ENCODE measurements at regions not wholly inside any gene's neighbourhood (a gene's known extent, or its start where the extent isn't known, plus 50 kb on each side); places are given as distances from the start of the nearest gene placed in this dataset.

- Histone ChIP-seq H3K27me3 (ENCODE audit: control insufficient read depth in 3 of 3, insufficient read depth in 3 of 3, low read length in 3 of 3) (no peaks in the 10 kb centered on the region), H3K27ac (ENCODE audit: low read depth, low read length) (no peak overlapping the region), H3K4me1 (ENCODE audit: control insufficient read depth in 3 of 3, insufficient read depth in 3 of 3, low read length in 3 of 3) (no peaks in the 10 kb centered on the region), H3K9me3 (ENCODE audit: control insufficient read depth in 3 of 3, low read length in 3 of 3) (peaks cover 0 to 3% (median 0%) of the 10 kb centered on the region in 3 donors), H3K36me3 (ENCODE audit: control insufficient read depth in 3 of 3, insufficient read depth in 3 of 3, low read length in 3 of 3) (no peaks in the 10 kb centered on the region), H3K4me3 (ENCODE audit: low read length in 3 of 3) (no peak overlapping the region), H3K9ac (ENCODE audit: low read depth in 1 of 3, low read length in 3 of 3) (no peak overlapping the region)
These were observed 442.4 kb upstream of the SGCG start for GRCh38 chr13:22738357-22738756.

DNA sequence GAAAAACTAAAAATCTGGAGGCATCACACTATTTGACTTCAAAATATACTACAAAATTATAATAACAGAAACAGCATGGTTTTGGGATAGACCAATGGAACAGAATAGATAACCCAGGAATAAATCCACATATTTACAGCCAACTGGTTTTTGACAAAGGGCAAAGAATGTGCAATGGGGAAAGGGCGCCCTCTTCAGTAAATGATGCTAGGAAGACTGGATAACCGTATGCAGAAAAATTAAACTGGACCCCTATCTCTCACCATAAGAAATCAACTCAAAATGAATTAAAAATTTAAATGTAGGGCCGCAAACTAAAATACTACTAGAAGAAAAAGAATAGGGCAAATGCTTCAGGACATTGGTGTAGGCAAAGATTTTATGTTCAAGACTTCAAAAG lies 440.5 kb upstream of the SGCG start:
- no peaks in the 10 kb centered on the region for H3K27me3 ChIP-seq (ENCODE audit: control insufficient read depth in 3 of 3, insufficient read depth in 3 of 3, low read length in 3 of 3)
- peaks cover 0 to 3% (median 0%) of the 10 kb centered on the region in 3 donors for H3K9me3 ChIP-seq (ENCODE audit: control insufficient read depth in 3 of 3, low read length in 3 of 3)
- no peak overlapping the region for H3K27ac ChIP-seq (ENCODE audit: low read depth, low read length)
- no peak overlapping the region for H3K9ac ChIP-seq (ENCODE audit: low read depth in 1 of 3, low read length in 3 of 3)
- no peaks in the 10 kb centered on the region for H3K4me1 ChIP-seq (ENCODE audit: control insufficient read depth in 3 of 3, insufficient read depth in 3 of 3, low read length in 3 of 3)
- H3K36me3 ChIP-seq (ENCODE audit: control insufficient read depth in 3 of 3, insufficient read depth in 3 of 3, low read length in 3 of 3), result no peaks in the 10 kb centered on the region
- no peak overlapping the region for H3K4me3 ChIP-seq (ENCODE audit: low read length in 3 of 3)

- Histone ChIP-seq H3K27ac (ENCODE audit: low read depth, low read length) (no peak overlapping the region), H3K4me1 (ENCODE audit: control insufficient read depth in 3 of 3, insufficient read depth in 3 of 3, low read length in 3 of 3) (no peaks in the 10 kb centered on the region), H3K36me3 (ENCODE audit: control insufficient read depth in 3 of 3, insufficient read depth in 3 of 3, low read length in 3 of 3) (no peaks in the 10 kb centered on the region), H3K27me3 (ENCODE audit: control insufficient read depth in 3 of 3, insufficient read depth in 3 of 3, low read length in 3 of 3) (no peaks in the 10 kb centered on the region), H3K9me3 (ENCODE audit: control insufficient read depth in 3 of 3, low read length in 3 of 3) (peaks cover 0 to 3% (median 0%) of the 10 kb centered on the region in 3 donors), H3K4me3 (ENCODE audit: low read length in 3 of 3) (no peak overlapping the region), H3K9ac (ENCODE audit: low read depth in 1 of 3, low read length in 3 of 3) (no peak overlapping the region)
These were observed 435.9 kb upstream of the SGCG start for GRCh38 chr13:22744688-22745452.

- no peak overlapping the region for H3K27ac ChIP-seq (ENCODE audit: low read depth, low read length)
- H3K9ac ChIP-seq (ENCODE audit: low read depth in 1 of 3, low read length in 3 of 3), result no peak overlapping the region
- H3K4me3 ChIP-seq (ENCODE audit: low read length in 3 of 3), result no peak overlapping the region
- peaks cover 0 to 2% (median 0%) of the 10 kb centered on the region in 3 donors for H3K9me3 ChIP-seq (ENCODE audit: control insufficient read depth in 3 of 3, low read length in 3 of 3)
- no peaks in the 10 kb centered on the region for H3K4me1 ChIP-seq (ENCODE audit: control insufficient read depth in 3 of 3, insufficient read depth in 3 of 3, low read length in 3 of 3)
- no peaks in the 10 kb centered on the region for H3K36me3 ChIP-seq (ENCODE audit: control insufficient read depth in 3 of 3, insufficient read depth in 3 of 3, low read length in 3 of 3)
- H3K27me3 ChIP-seq (ENCODE audit: control insufficient read depth in 3 of 3, insufficient read depth in 3 of 3, low read length in 3 of 3), result no peaks in the 10 kb centered on the region
These were observed 431.8 kb upstream of the SGCG start for GRCh38 chr13:22748866-22749577.

DNA sequence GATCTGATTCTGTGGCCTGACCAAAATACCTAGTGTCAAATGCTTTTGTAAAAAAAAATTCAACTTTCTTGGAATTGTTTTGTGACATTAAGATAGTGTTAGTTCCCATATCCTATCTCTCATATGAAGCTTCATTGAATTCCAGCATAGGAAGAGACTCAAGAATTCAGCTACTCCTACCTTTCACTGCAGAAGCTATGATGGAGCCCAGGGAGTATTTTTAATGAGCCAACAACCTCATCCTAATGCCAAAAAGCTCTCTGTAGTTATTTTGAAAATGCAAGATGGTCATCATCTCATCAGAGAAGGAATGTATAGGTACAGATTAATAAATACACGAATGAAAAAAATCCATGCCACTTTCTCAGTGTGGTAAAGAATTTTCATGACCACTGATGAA lies 431.2 kb upstream of the SGCG start:
- H3K27me3 ChIP-seq (ENCODE audit: control insufficient read depth in 3 of 3, insufficient read depth in 3 of 3, low read length in 3 of 3), result no peaks in the 10 kb centered on the region

DNA sequence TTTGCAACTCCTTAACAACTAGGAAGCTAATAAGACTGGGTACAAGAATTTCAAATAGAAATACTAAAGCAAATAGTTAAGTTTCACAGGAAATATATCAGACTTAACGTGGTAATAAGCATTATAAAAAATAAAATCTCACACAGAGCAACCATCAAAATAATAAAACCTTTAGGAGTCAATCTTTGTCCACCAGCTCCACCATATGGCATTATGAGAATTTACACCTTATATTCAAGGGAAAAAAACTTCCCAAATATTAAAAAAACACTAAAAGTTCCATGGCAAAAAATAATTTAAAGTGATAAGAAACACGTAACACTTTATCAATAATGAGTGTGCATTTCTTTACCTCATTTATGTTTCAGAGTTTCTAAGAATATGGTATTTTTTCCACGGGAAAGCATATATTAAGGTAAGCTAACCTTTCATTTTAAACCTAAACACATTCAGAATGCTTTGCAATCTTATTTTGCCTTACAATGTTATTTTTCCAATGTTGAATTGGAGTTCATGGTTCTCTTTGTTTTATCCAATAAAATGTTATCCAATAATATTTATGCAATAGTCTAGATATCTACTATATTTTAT lies 423.2 kb upstream of the SGCG start:
- Histone ChIP-seq H3K4me3 (ENCODE audit: low read length in 3 of 3) (no peak overlapping the region), H3K9ac (ENCODE audit: low read depth in 1 of 3, low read length in 3 of 3) (no peak overlapping the region), H3K36me3 (ENCODE audit: control insufficient read depth in 3 of 3, insufficient read depth in 3 of 3, low read length in 3 of 3) (no peaks in the 10 kb centered on the region), H3K27me3 (ENCODE audit: control insufficient read depth in 3 of 3, insufficient read depth in 3 of 3, low read length in 3 of 3) (no peaks in the 10 kb centered on the region), H3K4me1 (ENCODE audit: control insufficient read depth in 3 of 3, insufficient read depth in 3 of 3, low read length in 3 of 3) (no peaks in the 10 kb centered on the region), H3K9me3 (ENCODE audit: control insufficient read depth in 3 of 3, low read length in 3 of 3) (peaks cover 0 to 2% (median 0%) of the 10 kb centered on the region in 3 donors), H3K27ac (ENCODE audit: low read depth, low read length) (no peak overlapping the region)

More for the DNA sequence above, 431.2 kb upstream of the SGCG start:
- Histone ChIP-seq H3K9ac (ENCODE audit: low read depth in 1 of 3, low read length in 3 of 3) (no peak overlapping the region), H3K4me1 (ENCODE audit: control insufficient read depth in 3 of 3, insufficient read depth in 3 of 3, low read length in 3 of 3) (no peaks in the 10 kb centered on the region), H3K27ac (ENCODE audit: low read depth, low read length) (no peak overlapping the region), H3K4me3 (ENCODE audit: low read length in 3 of 3) (no peak overlapping the region), H3K9me3 (ENCODE audit: control insufficient read depth in 3 of 3, low read length in 3 of 3) (peaks cover 0 to 2% (median 0%) of the 10 kb centered on the region in 3 donors), H3K36me3 (ENCODE audit: control insufficient read depth in 3 of 3, insufficient read depth in 3 of 3, low read length in 3 of 3) (no peaks in the 10 kb centered on the region)

GRCh38 chr13:22758245-22758644 lies 422.5 kb upstream of the SGCG start:
- Histone ChIP-seq H3K27ac (ENCODE audit: low read depth, low read length) (no peak overlapping the region), H3K36me3 (ENCODE audit: control insufficient read depth in 3 of 3, insufficient read depth in 3 of 3, low read length in 3 of 3) (no peaks in the 10 kb centered on the region), H3K9me3 (ENCODE audit: control insufficient read depth in 3 of 3, low read length in 3 of 3) (peaks cover 0 to 2% (median 0%) of the 10 kb centered on the region in 3 donors), H3K4me3 (ENCODE audit: low read length in 3 of 3) (no peak overlapping the region), H3K9ac (ENCODE audit: low read depth in 1 of 3, low read length in 3 of 3) (no peak overlapping the region), H3K27me3 (ENCODE audit: control insufficient read depth in 3 of 3, insufficient read depth in 3 of 3, low read length in 3 of 3) (no peaks in the 10 kb centered on the region), H3K4me1 (ENCODE audit: control insufficient read depth in 3 of 3, insufficient read depth in 3 of 3, low read length in 3 of 3) (no peaks in the 10 kb centered on the region)

DNA sequence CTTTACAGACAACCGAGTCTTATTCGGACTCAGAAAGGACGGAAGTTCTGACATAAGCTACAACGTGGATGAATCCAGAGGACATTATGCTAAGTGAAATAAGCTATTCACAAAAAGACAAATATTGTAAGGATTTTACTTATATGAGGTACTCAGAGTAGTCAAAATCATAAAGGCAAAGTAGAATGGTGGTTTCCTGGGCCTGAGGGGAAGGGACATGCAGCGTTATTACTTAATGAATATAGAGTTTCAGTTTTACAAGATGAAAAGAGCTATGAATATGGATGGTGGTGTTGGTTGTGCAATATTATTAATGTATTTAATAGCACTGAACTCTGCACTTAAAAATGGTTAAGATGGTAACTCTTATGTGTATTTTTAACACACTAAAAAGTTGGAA lies 419.1 kb upstream of the SGCG start:
- no peaks in the 10 kb centered on the region for H3K27me3 ChIP-seq (ENCODE audit: control insufficient read depth in 3 of 3, insufficient read depth in 3 of 3, low read length in 3 of 3)
- H3K4me1 ChIP-seq (ENCODE audit: control insufficient read depth in 3 of 3, insufficient read depth in 3 of 3, low read length in 3 of 3), result no peaks in the 10 kb centered on the region
- no peak overlapping the region for H3K27ac ChIP-seq (ENCODE audit: low read depth, low read length)
- H3K9ac ChIP-seq (ENCODE audit: low read depth in 1 of 3, low read length in 3 of 3), result no peak overlapping the region
- H3K4me3 ChIP-seq (ENCODE audit: low read length in 3 of 3), result no peak overlapping the region
- no peaks in the 10 kb centered on the region for H3K36me3 ChIP-seq (ENCODE audit: control insufficient read depth in 3 of 3, insufficient read depth in 3 of 3, low read length in 3 of 3)
- H3K9me3 ChIP-seq (ENCODE audit: control insufficient read depth in 3 of 3, low read length in 3 of 3), result no peaks in the 10 kb centered on the region

GRCh38 chr13:22765547-22765946 lies 415.2 kb upstream of the SGCG start:
- Histone ChIP-seq H3K9me3 (ENCODE audit: control insufficient read depth in 3 of 3, low read length in 3 of 3) (no peaks in the 10 kb centered on the region), H3K4me3 (ENCODE audit: low read length in 3 of 3) (no peak overlapping the region), H3K4me1 (ENCODE audit: control insufficient read depth in 3 of 3, insufficient read depth in 3 of 3, low read length in 3 of 3) (no peaks in the 10 kb centered on the region), H3K36me3 (ENCODE audit: control insufficient read depth in 3 of 3, insufficient read depth in 3 of 3, low read length in 3 of 3) (no peaks in the 10 kb centered on the region), H3K27ac (ENCODE audit: low read depth, low read length) (no peak overlapping the region), H3K9ac (ENCODE audit: low read depth in 1 of 3, low read length in 3 of 3) (no peak overlapping the region), H3K27me3 (ENCODE audit: control insufficient read depth in 3 of 3, insufficient read depth in 3 of 3, low read length in 3 of 3) (no peaks in the 10 kb centered on the region)

DNA sequence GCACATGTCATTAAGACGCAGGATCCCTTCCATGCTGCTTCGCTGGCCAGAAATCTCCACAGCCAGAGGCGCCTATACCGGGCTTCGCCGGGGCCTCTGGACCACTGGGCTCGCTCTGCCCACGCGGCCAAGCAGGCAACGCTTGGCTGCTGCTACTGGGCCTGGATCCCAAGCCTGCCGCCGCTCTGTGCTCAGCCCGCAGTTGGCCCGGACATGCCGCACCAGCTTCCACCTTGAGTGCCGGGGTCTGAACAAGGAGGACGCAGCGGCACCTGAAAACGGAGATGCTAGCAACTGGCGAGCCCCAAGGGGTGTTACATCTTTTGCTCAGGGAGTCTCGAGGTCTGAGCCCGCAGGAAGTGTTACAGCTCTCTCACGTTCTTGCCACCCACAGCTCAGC lies 409.9 kb upstream of the SGCG start:
- Histone ChIP-seq H3K27ac (ENCODE audit: low read depth, low read length) (no peak overlapping the region), H3K4me3 (ENCODE audit: low read length in 3 of 3) (no peak overlapping the region), H3K4me1 (ENCODE audit: control insufficient read depth in 3 of 3, insufficient read depth in 3 of 3, low read length in 3 of 3) (no peaks in the 10 kb centered on the region), H3K36me3 (ENCODE audit: control insufficient read depth in 3 of 3, insufficient read depth in 3 of 3, low read length in 3 of 3) (no peaks in the 10 kb centered on the region), H3K9ac (ENCODE audit: low read depth in 1 of 3, low read length in 3 of 3) (no peak overlapping the region), H3K9me3 (ENCODE audit: control insufficient read depth in 3 of 3, low read length in 3 of 3) (no peaks in the 10 kb centered on the region), H3K27me3 (ENCODE audit: control insufficient read depth in 3 of 3, insufficient read depth in 3 of 3, low read length in 3 of 3) (no peaks in the 10 kb centered on the region)

Measured in skeletal muscle tissue (tissue), 3 donors.